IMR-90 (cell line): ENCODE measurements at regions not wholly inside any gene's neighbourhood (a gene's known extent, or its start where the extent isn't known, plus 50 kb on each side); places are given as distances from the start of the nearest gene placed in this dataset.

Experiments used
- ATAC-seq: fragments of 200-7000 bp; cut with Tn5 transposase; 2 replicates; pipeline ENCODE4 v1.9.1; 2020; ENCODE audit warnings: low read depth, mild to moderate bottlenecking, moderate library complexity
- BruUV-seq: library from RNA; stranded (reverse); fragments of 400-500 nt; replicated peaks from 2 replicates; lab custom pipeline; 2021; lab: Mats Ljungman, UMichigan
- CTCF ChIA-PET: fragments of 300-600 bp; formaldehyde crosslinking; extraction: SDS; loops from one replicate; lab custom pipeline; 2021; ENCODE audit warnings: antibody characterized with exemption; lab: Yijun Ruan, JAX
- POLR2A ChIA-PET: fragments of 300-600 bp; sonication (Branson Sonifier 250); formaldehyde crosslinking; loops from one replicate; lab custom pipeline; 2022; ENCODE audit warnings: antibody characterized with exemption; ENCODE audit not compliant: unreplicated experiment; lab: Charles Lee
- DNase-seq: peaks from one replicate; pipeline ENCODE4 v3.0.0; 2013
- H2AFZ ChIP-seq: replicated peaks from 2 replicates; pipeline ENCODE3; 2013; ENCODE audit warnings: low read length, mild to moderate bottlenecking; ENCODE audit not compliant: poor library complexity
- H2AK5ac ChIP-seq: 2 replicates; pipeline ENCODE4 v1.6.1; 2013; ENCODE audit warnings: low read depth, low read length, inconsistent platforms
- H2AK9ac ChIP-seq: replicated peaks from 2 replicates; pipeline ENCODE3; 2013; ENCODE audit warnings: mild to moderate bottlenecking, low read depth, low read length, moderate library complexity; ENCODE audit not compliant: poor library complexity
- H2BK120ac ChIP-seq: 2 replicates; pipeline ENCODE4 v1.6.1; 2013; ENCODE audit warnings: low read depth, low read length, inconsistent platforms
- H2BK15ac ChIP-seq: 3 replicates; pipeline ENCODE4 v1.6.1; 2013; ENCODE audit warnings: low read depth, low read length, inconsistent platforms
- H2BK20ac ChIP-seq: 2 replicates; pipeline ENCODE4 v1.6.1; 2013; ENCODE audit warnings: low read depth, mild to moderate bottlenecking, inconsistent platforms, low read length, moderate library complexity
- H2BK5ac ChIP-seq: 2 replicates; pipeline ENCODE4 v1.6.1; 2013; ENCODE audit warnings: mild to moderate bottlenecking, low read depth, low read length, inconsistent platforms; ENCODE audit not compliant: poor library complexity, severe bottlenecking
- H3K14ac ChIP-seq: replicated peaks from 2 replicates; pipeline ENCODE4 v1.6.1; 2013; ENCODE audit warnings: low read depth, low read length, inconsistent platforms
- H3K18ac ChIP-seq: 2 replicates; pipeline ENCODE4 v1.6.1; 2013; ENCODE audit warnings: low read depth, low read length, control low read depth
- H3K23ac ChIP-seq: 2 replicates; pipeline ENCODE4 v1.6.1; 2013; ENCODE audit warnings: low read depth, low read length, inconsistent platforms
- H3K27ac ChIP-seq: 2 replicates; pipeline ENCODE4 v1.5.1; 2013; ENCODE audit warnings: mild to moderate bottlenecking, control low read depth, low read length; ENCODE audit not compliant: insufficient read depth
- H3K27me3 ChIP-seq: 2 replicates; pipeline ENCODE4 v1.6.1; 2013; ENCODE audit warnings: low read length; ENCODE audit not compliant: control insufficient read depth, insufficient read depth
- H3K36me3 ChIP-seq: 2 replicates; pipeline ENCODE4 v1.6.1; 2013; ENCODE audit warnings: low read length, mixed read lengths; ENCODE audit not compliant: control insufficient read depth, insufficient read depth
- H3K4ac ChIP-seq: 2 replicates; pipeline ENCODE4 v1.6.1; 2013; ENCODE audit warnings: low read depth, low read length, inconsistent platforms
- H3K4me1 ChIP-seq: 2 replicates; pipeline ENCODE4 v1.6.1; 2013; ENCODE audit warnings: low read length, mixed read lengths; ENCODE audit not compliant: control insufficient read depth, insufficient read depth
- H3K4me2 ChIP-seq: 2 replicates; pipeline ENCODE4 v1.6.1; 2013; ENCODE audit warnings: low read depth, mild to moderate bottlenecking, control low read depth, low read length, moderate library complexity
- H3K4me3 ChIP-seq: 2 replicates; pipeline ENCODE4 v1.5.1; 2013; ENCODE audit warnings: low read depth, mild to moderate bottlenecking, control low read depth, low read length, moderate library complexity; ENCODE audit not compliant: insufficient read depth
- H3K56ac ChIP-seq: 2 replicates; pipeline ENCODE4 v1.6.1; 2013; ENCODE audit warnings: low read length, inconsistent platforms; ENCODE audit not compliant: insufficient read depth; ENCODE audit errors: extremely low read depth
- H3K79me1 ChIP-seq, 2 experiments: 2 replicates each; pipeline ENCODE4 v1.6.1; 2013; ENCODE audit warnings: low read length in 2 of 2, inconsistent platforms in 1 of 2, low read depth in 1 of 2
- H3K9ac ChIP-seq: 2 replicates; pipeline ENCODE4 v1.6.1; 2013; ENCODE audit warnings: low read depth, low read length, control low read depth
- H3K9me1 ChIP-seq: 2 replicates; pipeline ENCODE4 v1.6.1; 2013; ENCODE audit warnings: low read length, inconsistent platforms; ENCODE audit not compliant: insufficient read depth
- H3K9me3 ChIP-seq: 2 replicates; pipeline ENCODE4 v1.6.1; 2013; ENCODE audit warnings: low read length; ENCODE audit not compliant: control insufficient read depth, insufficient read depth
- H4K20me1 ChIP-seq: 2 replicates; pipeline ENCODE4 v1.6.1; 2013; ENCODE audit warnings: low read length, inconsistent platforms; ENCODE audit not compliant: insufficient read depth
- H4K5ac ChIP-seq: 2 replicates; pipeline ENCODE4 v1.6.1; 2013; ENCODE audit warnings: mild to moderate bottlenecking, low read depth, low read length, control low read depth
- H4K8ac ChIP-seq, 2 experiments: 2 replicates each; pipeline ENCODE4 v1.6.1; 2013; ENCODE audit warnings: low read depth in 2 of 2, low read length in 2 of 2, control low read depth in 1 of 2, inconsistent platforms in 1 of 2
- H4K91ac ChIP-seq: 2 replicates; pipeline ENCODE4 v1.6.1; 2013; ENCODE audit warnings: low read depth, low read length, inconsistent platforms; ENCODE audit not compliant: insufficient read depth
- CEBPB ChIP-seq: IDR thresholded peaks from 2 replicates; pipeline ENCODE4 v1.6.1; 2012; ENCODE audit warnings: low read depth, low read length, improper control_type of control experiment
- CHD1 ChIP-seq: IDR thresholded peaks from 2 replicates; pipeline ENCODE4 v1.6.1; 2012; ENCODE audit warnings: low read depth, low read length, improper control_type of control experiment
- FOS ChIP-seq: fragments of 150-350 bp; IDR thresholded peaks from 2 replicates; pipeline ENCODE4 v1.6.1; 2016; ENCODE audit warnings: low read depth, low read length
- MAFK ChIP-seq: IDR thresholded peaks from 2 replicates; pipeline ENCODE4 v1.6.1; 2012; ENCODE audit warnings: low read depth, low read length, improper control_type of control experiment
- MAZ ChIP-seq: IDR thresholded peaks from 2 replicates; pipeline ENCODE4 v1.6.1; 2012; ENCODE audit warnings: low read depth, mild to moderate bottlenecking, low read length, improper control_type of control experiment, moderate library complexity, borderline replicate concordance
- NFE2L2 ChIP-seq: fragments of 150-350 bp; IDR thresholded peaks from 2 replicates; pipeline ENCODE4 v1.6.1; 2016; ENCODE audit warnings: low read depth, mild to moderate bottlenecking, low read length
- POLR2A ChIP-seq: IDR thresholded peaks from 2 replicates; pipeline ENCODE4 v1.6.1; 2012; ENCODE audit warnings: mild to moderate bottlenecking, low read depth, low read length
- RAD21 ChIP-seq: IDR thresholded peaks from 2 replicates; pipeline ENCODE4 v1.6.1; 2012; ENCODE audit warnings: low read length, improper control_type of control experiment
- RCOR1 ChIP-seq: IDR thresholded peaks from 2 replicates; pipeline ENCODE4 v1.6.1; 2012; ENCODE audit warnings: mild to moderate bottlenecking, low read length, improper control_type of control experiment; ENCODE audit not compliant: insufficient replicate concordance
- RFX5 ChIP-seq: IDR thresholded peaks from 2 replicates; pipeline ENCODE4 v1.8.0; 2012; ENCODE audit warnings: low read depth, mild to moderate bottlenecking, low read length, moderate library complexity
- WGBS, 2 experiments: methylation state at CpG; one replicate each; pipeline versions ENCODE4 v1.1.5 to v1.1.7; 2013; ENCODE audit warnings: missing lambda C conversion rate in 2 of 2; ENCODE audit not compliant: insufficient read length in 1 of 2; ENCODE audit errors: extremely low coverage in 2 of 2; 5-methylcytosine and 5-hydroxymethylcytosine counted together
- dilution Hi-C: fragments of 300-500 bp; cut with HindIII; formaldehyde crosslinking; loops from one replicate; pipeline ENCODE4 v1.14.3; 2018; ENCODE audit warnings: low sequenced_read_pairs; ENCODE audit not compliant: unreplicated experiment
- in situ Hi-C: fragments of 300-500 bp; cut with MboI; formaldehyde crosslinking; loops from 3 replicates; pipeline ENCODE4 v1.14.3; 2019; ENCODE audit warnings: low sequenced_read_pairs, inconsistent platforms, mixed read lengths
- intact Hi-C: fragments of 100-400 bp; cut with micrococcal nuclease; formaldehyde crosslinking; loops from 2 replicates; pipeline ENCODE4 v1.10.0; 2022
- TF ChIP-seq, protein P1 (sequence below): fragments of 150-350 bp; IDR thresholded peaks from 2 replicates; pipeline ENCODE4 v1.6.1; 2016; ENCODE audit warnings: low read depth, mild to moderate bottlenecking, low read length, moderate library complexity, borderline replicate concordance
- TF ChIP-seq, protein P2 (sequence below): fragments of 150-350 bp; IDR thresholded peaks from 2 replicates; pipeline ENCODE4 v1.6.1; 2017; ENCODE audit warnings: mild to moderate bottlenecking, antibody characterized with exemption, low read length, low read depth
- TF ChIP-seq, protein P3 (sequence below): conservative IDR thresholded peaks from 2 replicates; pipeline ENCODE4 v1.5.1; 2012; ENCODE audit warnings: mild to moderate bottlenecking, low read depth, low read length, improper control_type of control experiment

DNA sequence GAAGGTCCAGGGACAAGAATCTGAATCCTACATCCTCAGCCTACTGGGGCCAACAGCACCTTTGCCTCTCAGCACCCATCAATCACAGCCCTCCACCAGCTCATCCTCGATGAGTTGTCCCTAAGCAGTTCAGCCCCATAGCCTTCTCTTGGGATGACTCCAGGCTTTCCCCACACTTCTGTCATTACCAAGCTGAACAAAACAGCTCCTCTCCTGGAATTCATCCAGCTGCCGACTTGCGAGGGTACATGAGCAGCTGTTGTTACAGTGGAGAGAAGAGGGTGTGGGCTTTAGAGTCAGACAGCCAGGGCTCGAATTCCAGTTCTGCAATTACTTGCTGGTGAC lies 69.0 kb upstream of the THBS1 start:
- Histone ChIP-seq H3K14ac (peak overlapping the region; percentile 69), H4K5ac (peak overlapping the region; percentile 80), H2AFZ (peak overlapping the region; percentile 71), H4K20me1 (no peaks in the 10 kb centered on the region), H3K27ac (peak overlapping the region; percentile 70), H3K27me3 (no peaks in the 10 kb centered on the region), H2AK9ac (peak overlapping the region; percentile 39), H3K4me1 (peaks cover 16% of the 10 kb centered on the region), H3K23ac (peak overlapping the region; percentile 29; the same call in 1 of the 2 replicates), H4K91ac (peak overlapping the region; percentile 72), H2BK20ac (peak overlapping the region; percentile 92), H2AK5ac (peak overlapping the region; percentile 78), H3K36me3 (no peaks in the 10 kb centered on the region), H2BK15ac (peak overlapping the region; percentile 72), H3K56ac (0 out of 2 replicates have a peak overlapping the region, but pooled peaks have one; percentile 80), H3K9me1 (peaks cover 18% of the 10 kb centered on the region), H2BK5ac (peak overlapping the region; percentile 64), H3K18ac (peak overlapping the region; percentile 78), H3K4me3 (no peak overlapping the region), H3K4me2 (peak overlapping the region; percentile 61), H3K79me1 (no peaks in the 10 kb centered on the region), H3K9ac (peak overlapping the region; percentile 40), H3K9me3 (no peaks in the 10 kb centered on the region), H2BK120ac (peak overlapping the region; percentile 91), H4K8ac (peak overlapping the region; percentile 42 to 80; a peak in 3 of 4 replicates), H3K4ac (peak overlapping the region; percentile 74)
- in situ Hi-C loops: no loop called here
- dilution Hi-C loops: no loop called here
- ATAC-seq (peak; percentile 56), DNase-seq (peak; percentile 82)
- no peak for TF ChIP-seq MAZ
- no peak for TF ChIP-seq RAD21
- TF ChIP-seq, protein P1, sequence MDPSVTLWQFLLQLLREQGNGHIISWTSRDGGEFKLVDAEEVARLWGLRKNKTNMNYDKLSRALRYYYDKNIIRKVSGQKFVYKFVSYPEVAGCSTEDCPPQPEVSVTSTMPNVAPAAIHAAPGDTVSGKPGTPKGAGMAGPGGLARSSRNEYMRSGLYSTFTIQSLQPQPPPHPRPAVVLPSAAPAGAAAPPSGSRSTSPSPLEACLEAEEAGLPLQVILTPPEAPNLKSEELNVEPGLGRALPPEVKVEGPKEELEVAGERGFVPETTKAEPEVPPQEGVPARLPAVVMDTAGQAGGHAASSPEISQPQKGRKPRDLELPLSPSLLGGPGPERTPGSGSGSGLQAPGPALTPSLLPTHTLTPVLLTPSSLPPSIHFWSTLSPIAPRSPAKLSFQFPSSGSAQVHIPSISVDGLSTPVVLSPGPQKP: no peak
- TF ChIP-seq RCOR1: no peak
- TF ChIP-seq NFE2L2: no peak
- no peak for TF ChIP-seq CEBPB
- no peak for TF ChIP-seq MAFK
- TF ChIP-seq FOS: no peak
- TF ChIP-seq RFX5: no peak
- TF ChIP-seq CHD1: no peak
- TF ChIP-seq, protein P2, sequence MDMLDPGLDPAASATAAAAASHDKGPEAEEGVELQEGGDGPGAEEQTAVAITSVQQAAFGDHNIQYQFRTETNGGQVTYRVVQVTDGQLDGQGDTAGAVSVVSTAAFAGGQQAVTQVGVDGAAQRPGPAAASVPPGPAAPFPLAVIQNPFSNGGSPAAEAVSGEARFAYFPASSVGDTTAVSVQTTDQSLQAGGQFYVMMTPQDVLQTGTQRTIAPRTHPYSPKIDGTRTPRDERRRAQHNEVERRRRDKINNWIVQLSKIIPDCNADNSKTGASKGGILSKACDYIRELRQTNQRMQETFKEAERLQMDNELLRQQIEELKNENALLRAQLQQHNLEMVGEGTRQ: no peak
- TF ChIP-seq, protein P3, sequence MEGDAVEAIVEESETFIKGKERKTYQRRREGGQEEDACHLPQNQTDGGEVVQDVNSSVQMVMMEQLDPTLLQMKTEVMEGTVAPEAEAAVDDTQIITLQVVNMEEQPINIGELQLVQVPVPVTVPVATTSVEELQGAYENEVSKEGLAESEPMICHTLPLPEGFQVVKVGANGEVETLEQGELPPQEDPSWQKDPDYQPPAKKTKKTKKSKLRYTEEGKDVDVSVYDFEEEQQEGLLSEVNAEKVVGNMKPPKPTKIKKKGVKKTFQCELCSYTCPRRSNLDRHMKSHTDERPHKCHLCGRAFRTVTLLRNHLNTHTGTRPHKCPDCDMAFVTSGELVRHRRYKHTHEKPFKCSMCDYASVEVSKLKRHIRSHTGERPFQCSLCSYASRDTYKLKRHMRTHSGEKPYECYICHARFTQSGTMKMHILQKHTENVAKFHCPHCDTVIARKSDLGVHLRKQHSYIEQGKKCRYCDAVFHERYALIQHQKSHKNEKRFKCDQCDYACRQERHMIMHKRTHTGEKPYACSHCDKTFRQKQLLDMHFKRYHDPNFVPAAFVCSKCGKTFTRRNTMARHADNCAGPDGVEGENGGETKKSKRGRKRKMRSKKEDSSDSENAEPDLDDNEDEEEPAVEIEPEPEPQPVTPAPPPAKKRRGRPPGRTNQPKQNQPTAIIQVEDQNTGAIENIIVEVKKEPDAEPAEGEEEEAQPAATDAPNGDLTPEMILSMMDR: no peak
- TF ChIP-seq POLR2A: no peak
- intact Hi-C loops: loop anchor here (2.0 to 5.0 kb wide), 3 partner anchors 45 to 339 kb away; no protein-coding TSS in a partner anchor
- no TSS peak for BruUV-seq
- ChIA-PET POLR2A (no interaction called here), CTCF (interaction anchor here (0.7 to 1.2 kb wide), 3 partner anchors 19 to 68 kb away, joined by 3 to 4 read pairs (median 3); no protein-coding TSS in a partner anchor)
- 0% methylated on average over 1 of the region's 4 CpGs; no CpG with 5 or more reads in 1 of the 2 experiments for WGBS, 2 experiments
